Neural cell (in vitro differentiated cells): ENCODE measurements at regions not wholly inside any gene's neighbourhood (a gene's known extent, or its start where the extent isn't known, plus 50 kb on each side); places are given as distances from the start of the nearest gene placed in this dataset.

Experiments
- H2AFZ ChIP-seq: fragments of 200-600, 300-800 bp; sonication (generic), shearing (Covaris generic); 2 replicates; pipeline ENCODE4 v1.6.0; 2014; ENCODE audit warnings: low read depth, mild to moderate bottlenecking, antibody characterized with exemption, low read length, moderate library complexity
- H3F3A ChIP-seq: fragments of 200-600 bp; shearing (Covaris generic); 2 replicates; pipeline ENCODE4 v1.6.1; 2016; ENCODE audit warnings: mild to moderate bottlenecking, moderate library complexity, mixed read lengths, antibody characterized with exemption, low read length; ENCODE audit not compliant: insufficient read depth, poor library complexity, severe bottlenecking
- H3K27ac ChIP-seq: fragments of 200-600, 300-800 bp; sonication (generic), shearing (Covaris generic); 2 replicates; pipeline ENCODE4 v1.5.1; 2014; ENCODE audit warnings: mild to moderate bottlenecking, low read length, moderate library complexity
- H3K27me3 ChIP-seq: fragments of 300-800, 200-600 bp; sonication (generic), shearing (Covaris generic); 2 replicates; pipeline ENCODE4 v1.6.0; 2014; ENCODE audit warnings: mild to moderate bottlenecking, low read depth, low read length, moderate library complexity; ENCODE audit not compliant: insufficient read depth
- H3K36me3 ChIP-seq: fragments of 300-800, 200-600 bp; sonication (generic), shearing (Covaris generic); 2 replicates; pipeline ENCODE4 v1.5.1; 2014; ENCODE audit warnings: mild to moderate bottlenecking, antibody characterized with exemption, low read length, moderate library complexity; ENCODE audit not compliant: insufficient read depth
- H3K4me2 ChIP-seq: fragments of 300-800, 200-600 bp; sonication (generic), shearing (Covaris generic); 2 replicates; pipeline ENCODE4 v1.6.0; 2014; ENCODE audit warnings: mild to moderate bottlenecking, low read length
- H3K4me3 ChIP-seq: fragments of 300-800, 200-600 bp; sonication (generic), shearing (Covaris generic); 2 replicates; pipeline ENCODE4 v1.5.1; 2014; ENCODE audit warnings: mild to moderate bottlenecking, low read length, moderate library complexity
- H3K79me2 ChIP-seq: fragments of 200-600 bp; shearing (Covaris generic); replicated peaks from 2 replicates; pipeline ENCODE4 v1.6.0; 2014; ENCODE audit warnings: mild to moderate bottlenecking, low read length, moderate library complexity; ENCODE audit not compliant: insufficient read depth
- H3K9ac ChIP-seq: fragments of 300-800, 200-600 bp; sonication (generic), shearing (Covaris generic); 2 replicates; pipeline ENCODE4 v1.6.1; 2016; ENCODE audit warnings: mild to moderate bottlenecking, low read length, mixed read lengths
- H3K9me2 ChIP-seq: fragments of 200-600 bp; shearing (Covaris generic); 2 replicates; pipeline ENCODE4 v1.6.1; 2016; ENCODE audit warnings: mild to moderate bottlenecking, low read length, mixed read lengths; ENCODE audit not compliant: insufficient read depth
- H3K9me3 ChIP-seq: fragments of 200-600, 300-800 bp; sonication (generic), shearing (Covaris generic); 2 replicates; pipeline ENCODE4 v1.6.1; 2016; ENCODE audit warnings: mild to moderate bottlenecking, mixed run types, low read length, moderate library complexity, mixed read lengths
- H4K20me1 ChIP-seq: fragments of 200-600 bp; shearing (Covaris generic); 2 replicates; pipeline ENCODE4 v1.6.1; 2016; ENCODE audit warnings: mild to moderate bottlenecking, mixed run types; ENCODE audit not compliant: insufficient read depth
- EP300 ChIP-seq: fragments of 450-650 bp; conservative IDR thresholded peaks from 2 replicates; pipeline ENCODE4 v1.6.1; 2014; ENCODE audit warnings: antibody characterized with exemption, mild to moderate bottlenecking, moderate library complexity; ENCODE audit not compliant: poor library complexity, severe bottlenecking
- EZH2 ChIP-seq: fragments of 200-600, 300-800 bp; shearing (Covaris generic), sonication (generic); IDR thresholded peaks from 2 replicates; pipeline ENCODE4 v1.6.1; 2014; ENCODE audit warnings: antibody characterized with exemption, low read length, borderline replicate concordance, mild to moderate bottlenecking; ENCODE audit not compliant: insufficient read depth, poor library complexity, severe bottlenecking
- MXI1 ChIP-seq: fragments of 450-650 bp; conservative IDR thresholded peaks from 2 replicates; pipeline ENCODE4 v1.6.1; 2014; ENCODE audit warnings: antibody characterized with exemption, mild to moderate bottlenecking; ENCODE audit not compliant: poor library complexity, severe bottlenecking
- POLR2AphosphoS5 ChIP-seq: IDR thresholded peaks from 2 replicates; pipeline ENCODE4 v1.6.1; 2012
- RAD21 ChIP-seq: fragments of 450-650 bp; conservative IDR thresholded peaks from 2 replicates; pipeline ENCODE4 v1.6.1; 2014; ENCODE audit warnings: antibody characterized with exemption, mild to moderate bottlenecking, moderate library complexity
- SMC3 ChIP-seq: fragments of 450-650 bp; conservative IDR thresholded peaks from 2 replicates; pipeline ENCODE4 v1.6.1; 2014; ENCODE audit warnings: antibody characterized with exemption, mild to moderate bottlenecking, moderate library complexity; ENCODE audit not compliant: poor library complexity
- TAF1 ChIP-seq: IDR thresholded peaks from 2 replicates; pipeline ENCODE4 v1.6.1; 2012; ENCODE audit warnings: low read depth
- TF ChIP-seq, protein P1 (sequence below): IDR thresholded peaks from 2 replicates; pipeline ENCODE4 v1.6.1; 2012; ENCODE audit warnings: borderline replicate concordance
- TF ChIP-seq, protein P2 (sequence below): fragments of 450-650 bp; IDR thresholded peaks from 2 replicates; pipeline ENCODE4 v1.5.1; 2014; ENCODE audit warnings: antibody characterized with exemption, mild to moderate bottlenecking, moderate library complexity; ENCODE audit not compliant: poor library complexity, severe bottlenecking

DNA sequence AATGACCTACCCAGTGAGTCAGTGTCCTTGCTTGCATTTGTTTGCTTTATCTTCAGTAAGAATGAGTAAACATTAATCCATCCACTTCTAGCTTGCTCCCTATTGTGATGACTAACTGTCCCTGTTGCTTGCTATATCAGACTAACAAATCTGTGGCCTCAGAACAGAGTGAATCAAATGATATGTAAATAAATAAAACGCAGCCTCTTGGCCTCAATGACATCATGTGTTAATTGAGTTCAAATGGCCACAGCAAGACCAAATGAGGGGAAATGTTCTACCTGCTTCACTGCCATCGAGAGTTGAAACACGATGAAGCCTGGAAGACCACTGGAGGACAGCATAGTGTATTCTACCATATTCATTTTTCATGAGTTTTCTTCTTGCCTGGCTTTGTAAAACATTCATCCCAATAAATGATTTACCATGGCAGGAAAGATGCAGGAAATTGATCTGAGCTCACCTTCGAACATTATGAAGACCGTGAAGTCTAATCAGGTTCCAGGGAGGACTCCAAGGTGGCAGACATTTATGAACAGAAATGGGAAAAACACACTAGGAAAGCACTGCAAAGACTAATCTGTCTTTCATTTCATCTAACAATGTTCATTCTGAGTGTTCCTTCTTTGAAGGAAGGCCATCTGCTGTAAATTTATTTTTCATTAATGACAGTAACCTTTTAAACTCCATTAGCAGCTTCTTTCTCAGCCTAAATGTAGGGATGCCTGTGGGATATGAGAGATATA lies 1144.5 kb downstream of the TUSC7 start:
- H4K20me1 ChIP-seq, result no peaks in the 10 kb centered on the region
- no peak overlapping the region for H2AFZ ChIP-seq
- H3K27me3 ChIP-seq, result no peaks in the 10 kb centered on the region
- no peak overlapping the region for H3K4me3 ChIP-seq
- H3K36me3 ChIP-seq, result peaks cover 8% of the 10 kb centered on the region
- H3K9ac ChIP-seq, result no peak overlapping the region
- H3K9me3 ChIP-seq, result no peaks in the 10 kb centered on the region
- no peaks in the 10 kb centered on the region for H3K9me2 ChIP-seq
- H3K4me2 ChIP-seq, result no peak overlapping the region
- H3F3A ChIP-seq, result no peaks in the 10 kb centered on the region
- TF ChIP-seq EZH2, result no peak
- no peak for TF ChIP-seq MXI1
- TF ChIP-seq, protein P1, sequence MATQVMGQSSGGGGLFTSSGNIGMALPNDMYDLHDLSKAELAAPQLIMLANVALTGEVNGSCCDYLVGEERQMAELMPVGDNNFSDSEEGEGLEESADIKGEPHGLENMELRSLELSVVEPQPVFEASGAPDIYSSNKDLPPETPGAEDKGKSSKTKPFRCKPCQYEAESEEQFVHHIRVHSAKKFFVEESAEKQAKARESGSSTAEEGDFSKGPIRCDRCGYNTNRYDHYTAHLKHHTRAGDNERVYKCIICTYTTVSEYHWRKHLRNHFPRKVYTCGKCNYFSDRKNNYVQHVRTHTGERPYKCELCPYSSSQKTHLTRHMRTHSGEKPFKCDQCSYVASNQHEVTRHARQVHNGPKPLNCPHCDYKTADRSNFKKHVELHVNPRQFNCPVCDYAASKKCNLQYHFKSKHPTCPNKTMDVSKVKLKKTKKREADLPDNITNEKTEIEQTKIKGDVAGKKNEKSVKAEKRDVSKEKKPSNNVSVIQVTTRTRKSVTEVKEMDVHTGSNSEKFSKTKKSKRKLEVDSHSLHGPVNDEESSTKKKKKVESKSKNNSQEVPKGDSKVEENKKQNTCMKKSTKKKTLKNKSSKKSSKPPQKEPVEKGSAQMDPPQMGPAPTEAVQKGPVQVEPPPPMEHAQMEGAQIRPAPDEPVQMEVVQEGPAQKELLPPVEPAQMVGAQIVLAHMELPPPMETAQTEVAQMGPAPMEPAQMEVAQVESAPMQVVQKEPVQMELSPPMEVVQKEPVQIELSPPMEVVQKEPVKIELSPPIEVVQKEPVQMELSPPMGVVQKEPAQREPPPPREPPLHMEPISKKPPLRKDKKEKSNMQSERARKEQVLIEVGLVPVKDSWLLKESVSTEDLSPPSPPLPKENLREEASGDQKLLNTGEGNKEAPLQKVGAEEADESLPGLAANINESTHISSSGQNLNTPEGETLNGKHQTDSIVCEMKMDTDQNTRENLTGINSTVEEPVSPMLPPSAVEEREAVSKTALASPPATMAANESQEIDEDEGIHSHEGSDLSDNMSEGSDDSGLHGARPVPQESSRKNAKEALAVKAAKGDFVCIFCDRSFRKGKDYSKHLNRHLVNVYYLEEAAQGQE, result no peak
- no peak for TF ChIP-seq RAD21
- no peak for TF ChIP-seq SMC3
- TF ChIP-seq, protein P2, sequence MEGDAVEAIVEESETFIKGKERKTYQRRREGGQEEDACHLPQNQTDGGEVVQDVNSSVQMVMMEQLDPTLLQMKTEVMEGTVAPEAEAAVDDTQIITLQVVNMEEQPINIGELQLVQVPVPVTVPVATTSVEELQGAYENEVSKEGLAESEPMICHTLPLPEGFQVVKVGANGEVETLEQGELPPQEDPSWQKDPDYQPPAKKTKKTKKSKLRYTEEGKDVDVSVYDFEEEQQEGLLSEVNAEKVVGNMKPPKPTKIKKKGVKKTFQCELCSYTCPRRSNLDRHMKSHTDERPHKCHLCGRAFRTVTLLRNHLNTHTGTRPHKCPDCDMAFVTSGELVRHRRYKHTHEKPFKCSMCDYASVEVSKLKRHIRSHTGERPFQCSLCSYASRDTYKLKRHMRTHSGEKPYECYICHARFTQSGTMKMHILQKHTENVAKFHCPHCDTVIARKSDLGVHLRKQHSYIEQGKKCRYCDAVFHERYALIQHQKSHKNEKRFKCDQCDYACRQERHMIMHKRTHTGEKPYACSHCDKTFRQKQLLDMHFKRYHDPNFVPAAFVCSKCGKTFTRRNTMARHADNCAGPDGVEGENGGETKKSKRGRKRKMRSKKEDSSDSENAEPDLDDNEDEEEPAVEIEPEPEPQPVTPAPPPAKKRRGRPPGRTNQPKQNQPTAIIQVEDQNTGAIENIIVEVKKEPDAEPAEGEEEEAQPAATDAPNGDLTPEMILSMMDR, result no peak
- no peak for TF ChIP-seq TAF1
- no peak for TF ChIP-seq POLR2AphosphoS5
- TF ChIP-seq EP300, result no peak
- H3K27ac ChIP-seq, result no peak overlapping the region
- H3K79me2 ChIP-seq, result no peaks in the 10 kb centered on the region

DNA sequence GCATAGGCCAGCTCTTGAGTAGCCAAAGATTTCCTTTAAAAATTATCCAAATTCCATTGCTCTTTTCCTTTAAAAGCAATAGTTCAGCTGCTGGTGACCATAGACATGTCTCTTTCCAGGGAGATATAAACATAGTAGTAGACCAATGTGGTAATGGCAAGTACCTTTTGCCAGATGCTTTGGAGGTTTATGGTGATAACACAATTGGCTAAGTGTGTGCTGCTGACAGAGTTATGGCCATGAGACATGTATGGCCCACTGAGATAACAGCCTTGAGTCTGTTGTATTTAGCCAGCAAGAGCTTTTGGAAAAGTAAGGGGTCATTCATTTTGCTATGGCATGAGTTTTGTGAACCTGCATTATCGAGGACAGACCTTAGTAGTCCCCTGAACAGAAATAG lies 1146.8 kb downstream of the TUSC7 start:
- Histone ChIP-seq H2AFZ (no peak overlapping the region), H3K9me2 (no peaks in the 10 kb centered on the region), H3K27ac (no peak overlapping the region), H3F3A (no peaks in the 10 kb centered on the region), H3K4me2 (no peak overlapping the region), H3K4me3 (no peak overlapping the region), H3K9me3 (no peaks in the 10 kb centered on the region), H3K27me3 (no peaks in the 10 kb centered on the region), H3K36me3 (peaks cover 8% of the 10 kb centered on the region), H3K9ac (no peak overlapping the region), H3K79me2 (no peaks in the 10 kb centered on the region), H4K20me1 (no peaks in the 10 kb centered on the region)
- TF ChIP-seq POLR2AphosphoS5, result no peak
- no peak for TF ChIP-seq RAD21
- no peak for TF ChIP-seq TAF1
- no peak for TF ChIP-seq MXI1
- no peak for TF ChIP-seq EP300
- TF ChIP-seq, protein P2, result no peak
- TF ChIP-seq, protein P1, result no peak
- TF ChIP-seq EZH2, result no peak
- TF ChIP-seq SMC3, result no peak
